HAP-1 (cell line): ENCODE measurements at regions not wholly inside any gene's neighbourhood (a gene's known extent, or its start where the extent isn't known, plus 50 kb on each side); places are given as distances from the start of the nearest gene placed in this dataset.

ENCODE experiments used
- DNase-seq, 2 experiments: peaks; one replicate each; pipeline ENCODE4 v3.0.0-alpha.2; 2016 to 2020; ENCODE audit warnings: low spot score in 2 of 2
- H3K27me3 ChIP-seq: fragments of 250-450 bp; sonication (Bioruptor Pico); 2 replicates; pipeline ENCODE4 v1.5.1; 2020; ENCODE audit warnings: low read depth, mild to moderate bottlenecking, moderate library complexity
- H3K36me3 ChIP-seq: fragments of 250-450 bp; sonication (Bioruptor Pico); replicated peaks from 2 replicates; pipeline ENCODE4 v1.5.1; 2020; ENCODE audit warnings: mild to moderate bottlenecking
- H3K4me1 ChIP-seq: fragments of 250-450 bp; sonication (Bioruptor Pico); 2 replicates; pipeline ENCODE4 v1.5.1; 2020; ENCODE audit warnings: mild to moderate bottlenecking
- H3K4me3 ChIP-seq: fragments of 250-450 bp; sonication (Bioruptor Pico); 2 replicates; pipeline ENCODE4 v1.5.1; 2020; ENCODE audit warnings: mild to moderate bottlenecking, moderate library complexity
- H3K9me3 ChIP-seq: fragments of 250-450 bp; sonication (Bioruptor Pico); 2 replicates; pipeline ENCODE4 v1.5.1; 2020; ENCODE audit warnings: mild to moderate bottlenecking, moderate library complexity
- in situ Hi-C: fragments of 300-500 bp; cut with MboI; formaldehyde crosslinking; loops from 3 replicates; pipeline ENCODE4 v1.14.3; 2020; ENCODE audit warnings: low sequenced_read_pairs, inconsistent platforms, mixed read lengths

DNA sequence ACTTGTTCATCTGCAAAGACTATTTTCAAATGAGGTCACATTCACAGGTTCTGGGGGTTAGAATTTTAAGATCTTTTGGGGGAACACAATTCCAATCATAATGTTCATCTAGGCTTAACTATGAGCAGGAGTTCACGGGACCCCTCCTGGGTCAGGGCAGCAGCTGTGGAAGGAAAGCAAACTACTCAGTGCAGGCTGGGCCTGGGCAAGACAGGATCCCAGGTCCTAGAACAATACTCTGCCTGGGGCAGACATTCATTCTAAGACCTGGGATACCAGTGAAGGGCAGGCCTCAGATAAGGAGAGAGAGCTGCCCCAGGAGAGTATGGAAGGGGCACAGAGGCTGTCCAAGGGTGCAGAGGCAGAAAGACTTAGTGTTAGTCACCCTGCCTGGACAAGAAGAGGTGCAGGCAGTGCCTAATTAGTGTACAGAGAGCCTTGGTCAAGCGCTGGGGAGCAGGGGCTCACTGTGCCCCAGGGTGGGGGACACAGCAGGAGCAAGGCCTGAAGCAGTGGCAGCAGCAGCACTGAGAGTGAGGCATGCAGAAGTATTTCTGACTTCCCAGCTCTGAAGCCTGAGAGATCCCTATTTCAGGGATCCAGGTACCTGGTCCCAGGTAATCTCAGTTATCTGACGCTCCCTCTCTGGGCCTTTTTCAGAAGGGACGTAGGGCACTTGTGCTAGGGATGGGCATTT is 123.0 kb upstream of the MAMLD1 start:
- no peak for DNase-seq
- in situ Hi-C loops, result no loop called here
- Histone ChIP-seq H3K27me3 (no peaks in the 10 kb centered on the region), H3K4me3 (no peak overlapping the region), H3K9me3 (no peaks in the 10 kb centered on the region), H3K36me3 (no peaks in the 10 kb centered on the region), H3K4me1 (no peaks in the 10 kb centered on the region)

- no peak overlapping the region for H3K4me3 ChIP-seq
- H3K9me3 ChIP-seq, result no peaks in the 10 kb centered on the region; the same call in 1 of the 2 replicates
- H3K4me1 ChIP-seq, result no peaks in the 10 kb centered on the region
- H3K27me3 ChIP-seq, result no peaks in the 10 kb centered on the region
- in situ Hi-C loops, result no loop called here
- DNase-seq, result no peak
- H3K36me3 ChIP-seq, result no peaks in the 10 kb centered on the region
Measured at GRCh38 chrX:150240643-150240970, 122.5 kb upstream of the MAMLD1 start.

GRCh38 chrX:150253959-150254620 is 109.0 kb upstream of the MAMLD1 start:
- H3K27me3 ChIP-seq, result 0 out of 2 replicates have a peak, but pooled peaks cover 2% of the 10 kb centered on the region
- in situ Hi-C loops, result no loop called here
- H3K4me3 ChIP-seq, result no peak overlapping the region
- no peak for DNase-seq
- H3K36me3 ChIP-seq, result no peaks in the 10 kb centered on the region
- no peaks in the 10 kb centered on the region for H3K9me3 ChIP-seq
- no peaks in the 10 kb centered on the region for H3K4me1 ChIP-seq

DNA sequence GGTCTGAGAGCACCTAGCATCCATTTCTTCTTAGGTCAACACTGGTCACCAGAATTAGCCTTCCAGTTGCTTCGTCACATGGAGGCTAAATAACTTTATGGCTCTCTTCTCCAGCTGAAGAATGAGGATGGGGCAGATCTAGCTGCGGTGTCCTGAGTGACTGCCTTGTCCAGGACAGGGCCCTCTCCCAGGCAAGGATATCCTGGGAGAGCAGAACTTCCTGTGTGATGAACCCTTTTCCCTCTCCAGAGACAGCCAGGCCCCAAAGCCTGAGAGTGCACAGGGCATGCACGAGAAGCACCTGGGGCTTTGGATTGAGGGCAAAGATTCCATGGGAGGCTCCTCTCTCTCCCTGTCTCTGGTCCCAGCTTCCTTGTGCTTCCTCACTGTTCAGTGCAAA is 108.2 kb upstream of the MAMLD1 start:
- in situ Hi-C loops, result no loop called here
- Histone ChIP-seq H3K36me3 (no peaks in the 10 kb centered on the region), H3K27me3 (0 out of 2 replicates have a peak, but pooled peaks cover 2% of the 10 kb centered on the region), H3K4me3 (no peak overlapping the region), H3K9me3 (no peaks in the 10 kb centered on the region), H3K4me1 (no peaks in the 10 kb centered on the region)
- DNase-seq, result no peak

DNA sequence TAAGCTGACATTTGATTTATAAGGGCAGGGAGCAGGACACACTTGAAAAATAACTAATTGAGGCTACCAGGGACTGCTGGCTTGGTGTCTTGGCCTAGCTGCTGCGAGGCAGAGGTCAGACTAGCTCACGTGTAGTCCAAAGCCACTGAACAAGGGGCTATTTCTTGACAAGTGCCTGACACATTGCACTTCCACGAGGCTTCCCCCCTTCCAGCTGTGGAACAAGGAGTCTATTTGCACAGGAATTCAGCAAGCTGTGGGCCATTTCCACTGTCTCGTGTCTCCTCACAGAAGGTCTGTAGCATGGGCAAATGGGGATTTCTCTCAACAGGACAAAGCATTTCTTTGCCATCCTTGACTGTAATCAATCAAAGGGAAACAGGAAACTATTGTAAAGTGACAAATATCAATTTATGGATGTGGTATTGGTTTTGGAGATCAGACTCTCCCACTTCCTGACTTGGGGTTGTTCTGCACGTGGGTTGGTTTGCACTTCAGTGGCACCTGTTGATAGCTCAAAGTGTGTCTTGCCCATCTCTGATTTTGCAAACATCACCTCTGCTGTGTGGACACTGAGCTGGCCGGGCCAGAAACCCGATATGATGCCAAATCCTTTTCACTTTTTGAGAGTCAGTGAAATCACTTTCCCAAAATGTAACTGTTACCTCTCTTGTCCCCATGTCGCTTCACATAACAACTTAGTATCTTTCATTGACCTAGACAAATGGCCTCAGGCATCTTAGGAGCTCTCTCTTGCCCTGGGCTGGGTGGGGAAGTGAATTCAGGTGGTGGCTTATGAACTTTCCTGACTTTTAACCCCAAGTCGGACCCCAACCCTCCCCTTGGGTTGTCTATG is 107.4 kb upstream of the MAMLD1 start:
- Histone ChIP-seq H3K4me3 (no peak overlapping the region), H3K4me1 (no peaks in the 10 kb centered on the region), H3K27me3 (0 out of 2 replicates have a peak, but pooled peaks cover 2% of the 10 kb centered on the region), H3K36me3 (no peaks in the 10 kb centered on the region), H3K9me3 (no peaks in the 10 kb centered on the region)
- no peak for DNase-seq
- in situ Hi-C loops, result no loop called here

DNA sequence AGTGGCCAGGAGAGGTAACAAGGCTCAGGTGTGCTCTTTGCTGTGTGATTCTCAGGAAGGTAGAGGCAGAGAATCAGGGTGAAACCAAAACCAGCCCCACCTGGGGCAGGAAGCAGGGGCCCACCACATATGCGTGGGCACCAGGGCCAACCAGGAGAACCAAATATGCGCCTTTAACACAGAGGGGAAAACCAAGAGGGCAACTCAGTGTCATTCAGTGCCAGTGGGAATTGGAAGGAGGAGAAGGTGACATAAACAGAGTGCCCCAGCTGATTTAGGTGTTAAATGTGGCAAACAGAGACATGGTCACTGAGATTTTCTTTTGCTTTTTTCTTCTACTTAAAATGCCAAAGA is 106.8 kb upstream of the MAMLD1 start:
- in situ Hi-C loops, result no loop called here
- H3K4me3 ChIP-seq, result no peak overlapping the region
- H3K4me1 ChIP-seq, result no peaks in the 10 kb centered on the region
- no peaks in the 10 kb centered on the region for H3K36me3 ChIP-seq
- no peak for DNase-seq
- H3K9me3 ChIP-seq, result no peaks in the 10 kb centered on the region
- 0 out of 2 replicates have a peak, but pooled peaks cover 2% of the 10 kb centered on the region for H3K27me3 ChIP-seq

GRCh38 chrX:150257353-150258175 is 105.6 kb upstream of the MAMLD1 start:
- Histone ChIP-seq H3K4me1 (no peaks in the 10 kb centered on the region), H3K27me3 (0 out of 2 replicates have a peak, but pooled peaks cover 2% of the 10 kb centered on the region), H3K36me3 (no peaks in the 10 kb centered on the region), H3K9me3 (no peaks in the 10 kb centered on the region), H3K4me3 (no peak overlapping the region)
- in situ Hi-C loops, result no loop called here
- no peak for DNase-seq

DNA sequence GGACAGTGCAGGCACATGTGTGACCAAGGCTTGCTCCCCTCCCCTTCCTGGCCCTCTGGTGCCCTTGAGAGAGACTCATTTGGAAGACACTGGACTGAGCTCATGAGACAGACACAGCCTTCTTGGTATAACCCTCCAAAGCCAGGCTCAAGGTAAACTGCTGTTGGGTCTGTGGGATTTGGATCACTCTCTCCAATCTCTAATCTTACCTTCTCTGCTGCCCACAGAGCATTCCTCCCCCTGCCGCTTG is 105.0 kb upstream of the MAMLD1 start:
- no peak for DNase-seq
- Histone ChIP-seq H3K36me3 (no peaks in the 10 kb centered on the region), H3K4me1 (no peaks in the 10 kb centered on the region), H3K27me3 (0 out of 2 replicates have a peak, but pooled peaks cover 2% of the 10 kb centered on the region), H3K9me3 (no peaks in the 10 kb centered on the region), H3K4me3 (no peak overlapping the region)
- in situ Hi-C loops, result no loop called here

GRCh38 chrX:150258463-150259430 is 104.4 kb upstream of the MAMLD1 start:
- no peaks in the 10 kb centered on the region for H3K4me1 ChIP-seq
- H3K36me3 ChIP-seq, result no peaks in the 10 kb centered on the region
- in situ Hi-C loops, result no loop called here
- no peaks in the 10 kb centered on the region for H3K9me3 ChIP-seq
- no peak for DNase-seq
- H3K27me3 ChIP-seq, result 0 out of 2 replicates have a peak, but pooled peaks cover 2% of the 10 kb centered on the region
- H3K4me3 ChIP-seq, result no peak overlapping the region

- DNase-seq, result no peak
- in situ Hi-C loops, result no loop called here
- Histone ChIP-seq H3K4me1 (no peaks in the 10 kb centered on the region), H3K4me3 (no peak overlapping the region), H3K9me3 (no peaks in the 10 kb centered on the region), H3K27me3 (peaks cover 2% of the 10 kb centered on the region; the same call in 1 of the 2 replicates), H3K36me3 (no peaks in the 10 kb centered on the region)
Measured at GRCh38 chrX:150262456-150262855, 100.7 kb upstream of the MAMLD1 start.

DNA sequence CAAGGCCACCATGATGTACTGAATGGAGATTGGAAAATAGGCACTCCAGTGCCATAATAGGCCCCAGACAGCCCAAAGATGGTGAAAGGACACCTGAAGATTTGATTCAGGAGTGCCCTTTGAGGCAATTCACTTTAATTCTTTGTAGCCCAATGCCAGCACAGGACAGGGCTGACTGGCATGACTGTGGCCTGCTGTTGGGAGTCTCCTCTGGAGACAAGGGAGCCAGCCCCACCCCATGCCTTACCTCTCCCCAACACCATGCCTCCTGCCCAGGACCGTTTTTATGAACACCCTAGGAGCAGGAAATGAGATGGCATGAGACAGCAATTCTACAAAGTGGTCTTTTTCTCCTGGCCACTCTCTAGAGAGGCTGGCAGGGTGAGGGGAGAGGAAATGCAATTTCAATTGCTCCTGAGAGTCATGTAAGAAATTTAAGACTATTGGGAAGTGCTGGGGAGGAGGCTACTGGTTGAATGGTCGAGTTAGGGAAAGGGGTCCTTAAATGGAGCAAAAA is 94.2 kb upstream of the MAMLD1 start:
- H3K27me3 ChIP-seq, result no peaks in the 10 kb centered on the region; the same call in none of the 2 replicates
- no peak for DNase-seq
- H3K9me3 ChIP-seq, result no peaks in the 10 kb centered on the region
- H3K36me3 ChIP-seq, result no peaks in the 10 kb centered on the region
- in situ Hi-C loops, result no loop called here
- no peaks in the 10 kb centered on the region for H3K4me1 ChIP-seq
- H3K4me3 ChIP-seq, result no peak overlapping the region

DNA sequence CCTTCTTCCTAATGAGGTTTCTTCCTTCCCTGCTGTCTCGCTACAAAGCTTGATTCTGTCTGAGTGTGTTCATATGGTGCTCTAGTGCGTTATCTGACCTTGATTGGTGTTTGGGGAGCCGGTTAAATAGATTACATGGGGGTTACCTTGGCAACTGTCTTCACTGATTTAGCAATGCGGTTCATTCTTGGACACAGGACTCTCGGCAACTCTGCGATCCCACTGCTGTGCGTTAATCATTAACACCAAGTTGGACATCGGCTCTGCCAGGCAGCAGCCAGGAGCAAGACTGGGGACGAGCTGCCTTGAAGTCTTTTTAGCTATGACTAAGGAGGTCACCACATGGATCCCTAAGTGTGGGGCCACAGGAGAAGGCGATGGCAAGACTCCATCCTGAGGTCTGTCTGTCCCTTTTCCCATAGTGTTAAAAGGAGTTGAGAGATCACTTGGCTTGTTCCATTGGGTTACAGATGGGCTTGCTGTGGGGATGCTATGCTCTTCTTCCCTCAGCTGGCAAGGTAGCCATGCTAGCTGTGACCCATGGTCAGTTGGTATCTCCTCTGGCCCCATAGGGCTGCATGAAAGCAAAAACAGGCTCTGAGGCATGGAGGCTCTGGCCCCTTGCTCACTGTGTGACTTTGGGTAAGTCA is 93.4 kb upstream of the MAMLD1 start:
- no peaks in the 10 kb centered on the region for H3K9me3 ChIP-seq
- no peaks in the 10 kb centered on the region for H3K4me1 ChIP-seq
- H3K27me3 ChIP-seq, result no peaks in the 10 kb centered on the region; the same call in none of the 2 replicates
- H3K4me3 ChIP-seq, result no peak overlapping the region
- H3K36me3 ChIP-seq, result no peaks in the 10 kb centered on the region
- DNase-seq, result no peak
- in situ Hi-C loops, result no loop called here
